Epithelial cell of esophagus (primary cell): ENCODE measurements at regions not wholly inside any gene's neighbourhood (a gene's known extent, or its start where the extent isn't known, plus 50 kb on each side); places are given as distances from the start of the nearest gene placed in this dataset.

Experiments
- DNase-seq: peaks from one replicate; pipeline ENCODE4 v3.0.0; 2010; ENCODE audit warnings: low read depth
- H3K4me3 ChIP-seq: 2 replicates; pipeline ENCODE4 v1.5.1; 2011; ENCODE audit warnings: mild to moderate bottlenecking, low read length, control low read depth
- CTCF ChIP-seq: IDR thresholded peaks from 2 replicates; pipeline ENCODE4 v1.5.1; 2011; ENCODE audit warnings: low read depth, mild to moderate bottlenecking, low read length, control low read depth, inconsistent platforms; ENCODE audit not compliant: insufficient read depth; ENCODE audit errors: missing control alignments

- no peak overlapping the region for H3K4me3 ChIP-seq
- no peak for DNase-seq
- no peak for TF ChIP-seq CTCF
Measured at GRCh38 chr18:44558767-44559166, 121.9 kb upstream of the SETBP1 start.

- TF ChIP-seq CTCF = no peak
- H3K4me3 ChIP-seq = no peak overlapping the region
- no peak for DNase-seq
Measured at GRCh38 chr18:44562986-44563385, 117.7 kb upstream of the SETBP1 start.

GRCh38 chr18:44564922-44565321 is 115.8 kb upstream of the SETBP1 start:
- peak; percentile 66 for DNase-seq
- H3K4me3 ChIP-seq = no peak overlapping the region
- TF ChIP-seq CTCF = no peak

GRCh38 chr18:44568342-44568741 is 112.3 kb upstream of the SETBP1 start:
- TF ChIP-seq CTCF = no peak
- H3K4me3 ChIP-seq = no peak overlapping the region
- DNase-seq = peak; percentile 79

GRCh38 chr18:44568986-44569385 is 111.7 kb upstream of the SETBP1 start:
- H3K4me3 ChIP-seq = no peak overlapping the region
- no peak for TF ChIP-seq CTCF
- peak; percentile 14 for DNase-seq

- H3K4me3 ChIP-seq = no peak overlapping the region
- TF ChIP-seq CTCF = no peak
- DNase-seq = no peak
Measured at GRCh38 chr18:44569391-44570055, 111.2 kb upstream of the SETBP1 start.

- DNase-seq = peak; percentile 65
Measured at GRCh38 chr18:44579028-44579702, 101.5 kb upstream of the SETBP1 start.

More at GRCh38 chr18:44579028-44579702, 101.5 kb upstream of the SETBP1 start:
- H3K4me3 ChIP-seq = no peak overlapping the region
- peak; percentile 72 for TF ChIP-seq CTCF
